GM23338 (cell line): ENCODE measurements at regions not wholly inside any gene's neighbourhood (a gene's known extent, or its start where the extent isn't known, plus 50 kb on each side); places are given as distances from the start of the nearest gene placed in this dataset.

ENCODE experiments used
- ATAC-seq: fragments of 200-7000 bp; cut with Tn5 transposase; 3 replicates; pipeline ENCODE4 v1.9.1; 2020
- DNase-seq: peaks from one replicate; pipeline ENCODE4 v3.0.0-alpha.2; 2015; ENCODE audit warnings: low spot score
- H2AFZ ChIP-seq: fragments of 200-600 bp; sonication (generic); 2 replicates; pipeline ENCODE4 v1.8.0; 2016; ENCODE audit warnings: antibody characterized with exemption, mild to moderate bottlenecking, moderate library complexity
- H3F3A ChIP-seq: fragments of 200-600 bp; sonication (generic); replicated peaks from 2 replicates; pipeline ENCODE4 v1.8.0; 2017; ENCODE audit warnings: antibody characterized with exemption, mixed run types, low read depth
- H3K27ac ChIP-seq: fragments of 200-600 bp; sonication (generic); 2 replicates; pipeline ENCODE4 v1.6.1; 2016; ENCODE audit warnings: low read depth
- H3K27me3 ChIP-seq: fragments of 200-600 bp; sonication (generic); 2 replicates; pipeline ENCODE4 v1.8.0; 2016; ENCODE audit warnings: mild to moderate bottlenecking, mixed run types, moderate library complexity; ENCODE audit not compliant: insufficient read depth
- H3K36me3 ChIP-seq: fragments of 200-600 bp; sonication (generic); 2 replicates; pipeline ENCODE4 v1.8.0; 2016; ENCODE audit warnings: mild to moderate bottlenecking; ENCODE audit not compliant: insufficient read depth
- H3K4me1 ChIP-seq: fragments of 200-600 bp; sonication (generic); 2 replicates; pipeline ENCODE4 v1.8.0; 2016; ENCODE audit warnings: mild to moderate bottlenecking, moderate library complexity; ENCODE audit not compliant: insufficient read depth
- H3K4me2 ChIP-seq: fragments of 200-600 bp; sonication (generic); 2 replicates; pipeline ENCODE4 v1.7.1; 2017; ENCODE audit warnings: mixed run types
- H3K4me3 ChIP-seq: fragments of 200-600 bp; sonication (generic); 2 replicates; pipeline ENCODE4 v1.6.1; 2016; ENCODE audit warnings: mixed run types
- H3K79me2 ChIP-seq: fragments of 200-600 bp; sonication (generic); replicated peaks from 2 replicates; pipeline ENCODE4 v1.8.0; 2017; ENCODE audit warnings: mild to moderate bottlenecking; ENCODE audit not compliant: insufficient read depth
- H3K9me2 ChIP-seq: fragments of 200-600 bp; sonication (generic); 2 replicates; pipeline ENCODE4 v1.8.0; 2017; ENCODE audit not compliant: insufficient read depth
- H4K20me1 ChIP-seq: fragments of 200-600 bp; sonication (generic); replicated peaks from 2 replicates; pipeline ENCODE4 v1.8.0; 2017; ENCODE audit warnings: mild to moderate bottlenecking; ENCODE audit not compliant: insufficient read depth
- H3K27ac Mint-ChIP-seq: 2 replicates; pipeline ENCODE4 v1.8.0; 2020; ENCODE audit warnings: inconsistent platforms, mild to moderate bottlenecking, moderate library complexity, mixed read lengths
- H3K27me3 Mint-ChIP-seq: 3 replicates; pipeline ENCODE4 v1.8.0; 2022; ENCODE audit warnings: low read depth, mild to moderate bottlenecking, moderate library complexity, mixed read lengths, inconsistent platforms; ENCODE audit not compliant: insufficient read depth, poor library complexity
- H3K36me3 Mint-ChIP-seq: 3 replicates; pipeline ENCODE4 v1.8.0; 2021; ENCODE audit warnings: low read depth, mild to moderate bottlenecking, inconsistent platforms, moderate library complexity, mixed read lengths
- H3K4me1 Mint-ChIP-seq: 3 replicates; pipeline ENCODE4 v1.8.0; 2020; ENCODE audit warnings: mild to moderate bottlenecking, inconsistent platforms, mixed read lengths
- H3K4me3 Mint-ChIP-seq: 3 replicates; pipeline ENCODE4 v1.8.0; 2021; ENCODE audit warnings: moderate library complexity, mild to moderate bottlenecking, inconsistent platforms, mixed read lengths
- H3K9me3 Mint-ChIP-seq: 3 replicates; pipeline ENCODE4 v1.8.0; 2020; ENCODE audit warnings: moderate library complexity, mild to moderate bottlenecking, inconsistent platforms, mixed read lengths
- CREB1 ChIP-seq: fragments of 250-450 bp; sonication (Bioruptor Pico); IDR thresholded peaks from 2 replicates; pipeline ENCODE4 v1.5.0; 2020; ENCODE audit warnings: low read depth, mild to moderate bottlenecking, moderate library complexity
- CTCF ChIP-seq, 2 experiments: fragments of 200-600 bp in 1 of 2; sonication (generic) in 1 of 2; conservative IDR thresholded peaks; 2 replicates each; pipeline versions ENCODE4 v1.5.1 to v1.6.1; 2016 to 2017; ENCODE audit warnings: antibody characterized with exemption in 2 of 2, low read depth in 2 of 2, mild to moderate bottlenecking in 2 of 2, moderate library complexity in 1 of 2
- EZH2 ChIP-seq: fragments of 200-600 bp; sonication (generic); IDR thresholded peaks from one replicate; pipeline ENCODE4 v1.8.0; 2017; ENCODE audit warnings: antibody characterized with exemption, mild to moderate bottlenecking, low read depth; ENCODE audit not compliant: unreplicated experiment
- EZH2phosphoT487 ChIP-seq: fragments of 200-600 bp; sonication (generic); IDR thresholded peaks from one replicate; pipeline ENCODE4 v1.8.1; 2018; ENCODE audit warnings: antibody characterized with exemption; ENCODE audit not compliant: unreplicated experiment
- JUNB ChIP-seq: IDR thresholded peaks from one replicate; pipeline ENCODE4 v1.6.1; 2016; ENCODE audit warnings: antibody characterized with exemption; ENCODE audit not compliant: unreplicated experiment
- NANOG ChIP-seq: IDR thresholded peaks from 2 replicates; pipeline ENCODE4 v1.6.1; 2016; ENCODE audit warnings: antibody characterized with exemption, borderline replicate concordance
- POLR2AphosphoS5 ChIP-seq: IDR thresholded peaks from 2 replicates; pipeline ENCODE4 v1.6.1; 2016; ENCODE audit warnings: antibody characterized with exemption, low read depth
- REST ChIP-seq: IDR thresholded peaks from one replicate; pipeline ENCODE4 v1.6.1; 2018; ENCODE audit warnings: antibody characterized with exemption; ENCODE audit not compliant: unreplicated experiment
- STAT1 ChIP-seq: IDR thresholded peaks from one replicate; pipeline ENCODE4 v1.6.1; 2016; ENCODE audit warnings: antibody characterized with exemption; ENCODE audit not compliant: unreplicated experiment
- ZNF114 ChIP-seq: fragments of 250-450 bp; sonication (Bioruptor Pico); IDR thresholded peaks from 2 replicates; pipeline ENCODE4 v1.5.0; 2020; ENCODE audit warnings: mild to moderate bottlenecking, moderate library complexity
- ZNF331 ChIP-seq: fragments of 250-450 bp; sonication (Bioruptor Pico); IDR thresholded peaks from 2 replicates; pipeline ENCODE4 v1.5.0; 2020; ENCODE audit warnings: low read depth, mild to moderate bottlenecking, moderate library complexity
- ZNF462 ChIP-seq: fragments of 250-450 bp; sonication (Bioruptor Pico); IDR thresholded peaks from 2 replicates; pipeline ENCODE4 v1.5.0; 2020; ENCODE audit warnings: mild to moderate bottlenecking, moderate library complexity
- TF ChIP-seq, protein P1 (sequence below): IDR thresholded peaks from 2 replicates; pipeline ENCODE4 v1.6.1; 2016; ENCODE audit warnings: antibody characterized with exemption

GRCh38 chr3:160154033-160154432 lies 71.2 kb upstream of the C3orf80 start:
- Mint-ChIP-seq H3K27ac (no peak overlapping the region), H3K36me3 (no peaks in the 10 kb centered on the region), H3K4me1 (no peaks in the 10 kb centered on the region), H3K4me3 (no peak overlapping the region), H3K27me3 (peaks cover 2% of the 10 kb centered on the region), H3K9me3 (no peaks in the 10 kb centered on the region)
- no peak overlapping the region for H3K4me2 ChIP-seq
- H3F3A ChIP-seq = no peaks in the 10 kb centered on the region
- no peak for ATAC-seq
- no peaks in the 10 kb centered on the region for H3K9me2 ChIP-seq
- TF ChIP-seq EZH2 (no peak), CREB1 (no peak), POLR2AphosphoS5 (no peak), CTCF (conservative IDR thresholded peaks at IDR 0.05; ENCODE audit: low read depth in 2 of 2) (no peak), ZNF331 (no peak), ZNF462 (no peak), NANOG (no peak), JUNB (no peak), ZNF114 (CRISPR knock-in tag) (no peak), STAT1 (no peak), REST (no peak), EZH2phosphoT487 (no peak)
- TF ChIP-seq, protein P1, sequence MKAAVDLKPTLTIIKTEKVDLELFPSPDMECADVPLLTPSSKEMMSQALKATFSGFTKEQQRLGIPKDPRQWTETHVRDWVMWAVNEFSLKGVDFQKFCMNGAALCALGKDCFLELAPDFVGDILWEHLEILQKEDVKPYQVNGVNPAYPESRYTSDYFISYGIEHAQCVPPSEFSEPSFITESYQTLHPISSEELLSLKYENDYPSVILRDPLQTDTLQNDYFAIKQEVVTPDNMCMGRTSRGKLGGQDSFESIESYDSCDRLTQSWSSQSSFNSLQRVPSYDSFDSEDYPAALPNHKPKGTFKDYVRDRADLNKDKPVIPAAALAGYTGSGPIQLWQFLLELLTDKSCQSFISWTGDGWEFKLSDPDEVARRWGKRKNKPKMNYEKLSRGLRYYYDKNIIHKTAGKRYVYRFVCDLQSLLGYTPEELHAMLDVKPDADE = no peak
- no peak for DNase-seq
- 0 out of 2 replicates have a peak overlapping the region, but pooled peaks have one; percentile 23 for H2AFZ ChIP-seq
- no peaks in the 10 kb centered on the region for H3K4me1 ChIP-seq
- no peaks in the 10 kb centered on the region for H3K79me2 ChIP-seq
- no peaks in the 10 kb centered on the region for H3K27me3 ChIP-seq
- no peaks in the 10 kb centered on the region for H3K36me3 ChIP-seq
- no peak overlapping the region for H3K4me3 ChIP-seq
- H4K20me1 ChIP-seq = no peaks in the 10 kb centered on the region
- H3K27ac ChIP-seq = no peak overlapping the region
